ENCODE measurements at regions not wholly inside any gene's neighbourhood (a gene's known extent, or its start where the extent isn't known, plus 50 kb on each side); places are given as distances from the start of the nearest gene placed in this dataset.
"Not testable (repeated sequence)": the region's sequence is repeated elsewhere in the genome, so short reads cannot be mapped to it uniquely, and the experiment has no call there.

GRCh38 chr13:53117048-53117447 is 88.4 kb downstream of the OLFM4 start:
- H3K4me1 ChIP-seq (ENCODE audit: control extremely low read depth in 1 of 4, control insufficient read depth in 4 of 4, insufficient read depth in 4 of 4, low read length in 3 of 4); CTCF ChIA-PET; H3K27me3 ChIP-seq (replicated peaks in 2 of 5; ENCODE audit: control insufficient read depth in 4 of 5, insufficient read depth in 5 of 5, low read length in 4 of 5); POLR2A ChIA-PET; H3K9me3 ChIP-seq (ENCODE audit: control extremely low read depth in 1 of 5, control insufficient read depth in 4 of 5, insufficient read depth in 2 of 5, low read depth in 1 of 5, low read length in 4 of 5); H3K27ac ChIP-seq (ENCODE audit: insufficient read depth in 1 of 2, low read depth in 1 of 2, low read length in 2 of 2, poor library complexity in 1 of 2, severe bottlenecking in 2 of 2); H3K36me3 ChIP-seq (ENCODE audit: control insufficient read depth in 4 of 4, insufficient read depth in 4 of 4, low read length in 3 of 4); H3K4me3 ChIP-seq (ENCODE audit: control insufficient read depth in 1 of 7, extremely low read depth in 1 of 7, insufficient read depth in 4 of 7, low read depth in 2 of 7, low read length in 6 of 7); DNase-seq: not testable (repeated sequence)
- WGBS (ENCODE audit: insufficient coverage), result no CpG with 5 or more reads among the region's 1 CpG

- no peaks in the 10 kb centered on the region for H3K4me1 ChIP-seq (ENCODE audit: control extremely low read depth in 1 of 4, control insufficient read depth in 4 of 4, insufficient read depth in 4 of 4, low read length in 3 of 4)
- CTCF ChIA-PET, result no interaction called here
Observed at GRCh38 chr13:53121131-53121773, 92.6 kb downstream of the OLFM4 start.

GRCh38 chr13:53121919-53122318 is 93.3 kb downstream of the OLFM4 start:
- ChIA-PET CTCF (no interaction called here), POLR2A (no interaction called here)
- 88% methylated on average over 2 of the region's 2 CpGs for WGBS (ENCODE audit: insufficient coverage)
- Histone ChIP-seq H3K4me3 (ENCODE audit: control insufficient read depth in 1 of 7, extremely low read depth in 1 of 7, insufficient read depth in 4 of 7, low read depth in 2 of 7, low read length in 6 of 7) (no peak overlapping the region), H3K4me1 (ENCODE audit: control extremely low read depth in 1 of 4, control insufficient read depth in 4 of 4, insufficient read depth in 4 of 4, low read length in 3 of 4) (no peaks in the 10 kb centered on the region), H3K36me3 (ENCODE audit: control insufficient read depth in 4 of 4, insufficient read depth in 4 of 4, low read length in 3 of 4) (no peaks in the 10 kb centered on the region), H3K27ac (ENCODE audit: insufficient read depth in 1 of 2, low read depth in 1 of 2, low read length in 2 of 2, poor library complexity in 1 of 2, severe bottlenecking in 2 of 2) (no peak overlapping the region), H3K27me3 (replicated peaks in 2 of 5; ENCODE audit: control insufficient read depth in 4 of 5, insufficient read depth in 5 of 5, low read length in 4 of 5) (no peaks in the 10 kb centered on the region), H3K9me3 (ENCODE audit: control extremely low read depth in 1 of 5, control insufficient read depth in 4 of 5, insufficient read depth in 2 of 5, low read depth in 1 of 5, low read length in 4 of 5) (peaks cover 0 to 2% (median 0%) of the 10 kb centered on the region in 5 experiments)
- no peak for DNase-seq

More at GRCh38 chr13:53121131-53121773, 92.6 kb downstream of the OLFM4 start:
- Histone ChIP-seq H3K27ac (ENCODE audit: insufficient read depth in 1 of 2, low read depth in 1 of 2, low read length in 2 of 2, poor library complexity in 1 of 2, severe bottlenecking in 2 of 2) (no peak overlapping the region), H3K27me3 (replicated peaks in 2 of 5; ENCODE audit: control insufficient read depth in 4 of 5, insufficient read depth in 5 of 5, low read length in 4 of 5) (no peaks in the 10 kb centered on the region), H3K9me3 (ENCODE audit: control extremely low read depth in 1 of 5, control insufficient read depth in 4 of 5, insufficient read depth in 2 of 5, low read depth in 1 of 5, low read length in 4 of 5) (peaks cover 0 to 2% (median 0%) of the 10 kb centered on the region in 5 experiments), H3K36me3 (ENCODE audit: control insufficient read depth in 4 of 4, insufficient read depth in 4 of 4, low read length in 3 of 4) (no peaks in the 10 kb centered on the region), H3K4me3 (ENCODE audit: control insufficient read depth in 1 of 7, extremely low read depth in 1 of 7, insufficient read depth in 4 of 7, low read depth in 2 of 7, low read length in 6 of 7) (no peak overlapping the region)
- POLR2A ChIA-PET, result no interaction called here
- no peak for DNase-seq
- no CpG with 5 or more reads among the region's 1 CpG for WGBS (ENCODE audit: insufficient coverage)

GRCh38 chr13:53123536-53123935 is 94.9 kb downstream of the OLFM4 start:
- CTCF ChIA-PET, result no interaction called here

GRCh38 chr13:53124623-53125022 is 96.0 kb downstream of the OLFM4 start:
- POLR2A ChIA-PET, result no interaction called here
- no peaks in the 10 kb centered on the region for H3K9me3 ChIP-seq (ENCODE audit: control extremely low read depth in 1 of 5, control insufficient read depth in 4 of 5, insufficient read depth in 2 of 5, low read depth in 1 of 5, low read length in 4 of 5)
- no peak overlapping the region for H3K4me3 ChIP-seq (ENCODE audit: control insufficient read depth in 1 of 7, extremely low read depth in 1 of 7, insufficient read depth in 4 of 7, low read depth in 2 of 7, low read length in 6 of 7)
- WGBS (ENCODE audit: insufficient coverage), result 40% methylated on average over 1 of the region's 3 CpGs
- CTCF ChIA-PET, result no interaction called here
- no peaks in the 10 kb centered on the region for H3K4me1 ChIP-seq (ENCODE audit: control extremely low read depth in 1 of 4, control insufficient read depth in 4 of 4, insufficient read depth in 4 of 4, low read length in 3 of 4)
- H3K27me3 ChIP-seq (replicated peaks in 2 of 5; ENCODE audit: control insufficient read depth in 4 of 5, insufficient read depth in 5 of 5, low read length in 4 of 5), result no peaks in the 10 kb centered on the region
- H3K27ac ChIP-seq (ENCODE audit: insufficient read depth in 1 of 2, low read depth in 1 of 2, low read length in 2 of 2, poor library complexity in 1 of 2, severe bottlenecking in 2 of 2), result no peak overlapping the region
- H3K36me3 ChIP-seq (ENCODE audit: control insufficient read depth in 4 of 4, insufficient read depth in 4 of 4, low read length in 3 of 4), result no peaks in the 10 kb centered on the region
- DNase-seq, result peak in 2 of 3 donors; percentile 4 to 11

More at GRCh38 chr13:53123536-53123935, 94.9 kb downstream of the OLFM4 start:
- Histone ChIP-seq H3K36me3 (ENCODE audit: control insufficient read depth in 4 of 4, insufficient read depth in 4 of 4, low read length in 3 of 4) (no peaks in the 10 kb centered on the region), H3K27me3 (replicated peaks in 2 of 5; ENCODE audit: control insufficient read depth in 4 of 5, insufficient read depth in 5 of 5, low read length in 4 of 5) (no peaks in the 10 kb centered on the region), H3K4me3 (ENCODE audit: control insufficient read depth in 1 of 7, extremely low read depth in 1 of 7, insufficient read depth in 4 of 7, low read depth in 2 of 7, low read length in 6 of 7) (no peak overlapping the region), H3K4me1 (ENCODE audit: control extremely low read depth in 1 of 4, control insufficient read depth in 4 of 4, insufficient read depth in 4 of 4, low read length in 3 of 4) (no peaks in the 10 kb centered on the region), H3K9me3 (ENCODE audit: control extremely low read depth in 1 of 5, control insufficient read depth in 4 of 5, insufficient read depth in 2 of 5, low read depth in 1 of 5, low read length in 4 of 5) (no peaks in the 10 kb centered on the region), H3K27ac (ENCODE audit: insufficient read depth in 1 of 2, low read depth in 1 of 2, low read length in 2 of 2, poor library complexity in 1 of 2, severe bottlenecking in 2 of 2) (no peak overlapping the region)
- WGBS (ENCODE audit: insufficient coverage), result 96% methylated on average over 3 of the region's 3 CpGs
- POLR2A ChIA-PET, result no interaction called here
- DNase-seq, result no peak

- Histone ChIP-seq H3K9me3 (ENCODE audit: control extremely low read depth in 1 of 5, control insufficient read depth in 4 of 5, insufficient read depth in 2 of 5, low read depth in 1 of 5, low read length in 4 of 5) (no peaks in the 10 kb centered on the region), H3K4me1 (ENCODE audit: control extremely low read depth in 1 of 4, control insufficient read depth in 4 of 4, insufficient read depth in 4 of 4, low read length in 3 of 4) (no peaks in the 10 kb centered on the region), H3K27me3 (replicated peaks in 2 of 5; ENCODE audit: control insufficient read depth in 4 of 5, insufficient read depth in 5 of 5, low read length in 4 of 5) (no peaks in the 10 kb centered on the region), H3K4me3 (ENCODE audit: control insufficient read depth in 1 of 7, extremely low read depth in 1 of 7, insufficient read depth in 4 of 7, low read depth in 2 of 7, low read length in 6 of 7) (no peak overlapping the region), H3K36me3 (ENCODE audit: control insufficient read depth in 4 of 4, insufficient read depth in 4 of 4, low read length in 3 of 4) (no peaks in the 10 kb centered on the region), H3K27ac (ENCODE audit: insufficient read depth in 1 of 2, low read depth in 1 of 2, low read length in 2 of 2, poor library complexity in 1 of 2, severe bottlenecking in 2 of 2) (no peak overlapping the region)
- ChIA-PET CTCF (interaction anchor here (1.4 kb wide), 1 partner anchor 25 kb away, joined by 5 read pairs; no protein-coding TSS in a partner anchor), POLR2A (no interaction called here)
- WGBS (ENCODE audit: insufficient coverage), result 100% methylated on average over 1 of the region's 1 CpG
- DNase-seq, result no peak
Observed at GRCh38 chr13:53126841-53127245, 98.2 kb downstream of the OLFM4 start.

GRCh38 chr13:53127373-53127772 is 98.8 kb downstream of the OLFM4 start:
- no peak overlapping the region for H3K4me3 ChIP-seq (ENCODE audit: control insufficient read depth in 1 of 7, extremely low read depth in 1 of 7, insufficient read depth in 4 of 7, low read depth in 2 of 7, low read length in 6 of 7)
- WGBS (ENCODE audit: insufficient coverage), result 92% methylated on average over 2 of the region's 2 CpGs
- no peak for DNase-seq
- no peaks in the 10 kb centered on the region for H3K4me1 ChIP-seq (ENCODE audit: control extremely low read depth in 1 of 4, control insufficient read depth in 4 of 4, insufficient read depth in 4 of 4, low read length in 3 of 4)
- no peaks in the 10 kb centered on the region for H3K9me3 ChIP-seq (ENCODE audit: control extremely low read depth in 1 of 5, control insufficient read depth in 4 of 5, insufficient read depth in 2 of 5, low read depth in 1 of 5, low read length in 4 of 5)
- CTCF ChIA-PET, result no interaction called here
- H3K36me3 ChIP-seq (ENCODE audit: control insufficient read depth in 4 of 4, insufficient read depth in 4 of 4, low read length in 3 of 4), result no peaks in the 10 kb centered on the region
- POLR2A ChIA-PET, result no interaction called here
- H3K27me3 ChIP-seq (replicated peaks in 2 of 5; ENCODE audit: control insufficient read depth in 4 of 5, insufficient read depth in 5 of 5, low read length in 4 of 5), result no peaks in the 10 kb centered on the region
- H3K27ac ChIP-seq (ENCODE audit: insufficient read depth in 1 of 2, low read depth in 1 of 2, low read length in 2 of 2, poor library complexity in 1 of 2, severe bottlenecking in 2 of 2), result no peak overlapping the region

All from common myeloid progenitor, CD34-positive (primary cell).